Activated naive CD8-positive, alpha-beta T cell treated with anti-CD3 and anti-CD28 coated beads, Interleukin-2, amount 50 U/mL, for 24 hours (primary cell): ENCODE measurements at regions not wholly inside any gene's neighbourhood (a gene's known extent, or its start where the extent isn't known, plus 50 kb on each side); places are given as distances from the start of the nearest gene placed in this dataset.

Experiments
- ATAC-seq: fragments of 150-1000 bp; cut with Tn5 transposase; one replicate; pipeline ENCODE4 v1.10.0; 2021
- DNase-seq: peaks from one replicate; pipeline ENCODE4 v3.0.0; 2021
- H3K27ac Mint-ChIP-seq: one replicate; pipeline ENCODE4 v1.8.0; 2021; ENCODE audit warnings: mild to moderate bottlenecking, mixed read lengths
- H3K27me3 Mint-ChIP-seq: one replicate; pipeline ENCODE4 v1.8.0; 2021; ENCODE audit warnings: mixed read lengths
- H3K36me3 Mint-ChIP-seq: one replicate; pipeline ENCODE4 v1.8.0; 2021; ENCODE audit warnings: low read depth, mixed read lengths
- H3K4me1 Mint-ChIP-seq: one replicate; pipeline ENCODE4 v1.8.0; 2021; ENCODE audit warnings: mixed read lengths
- H3K4me3 Mint-ChIP-seq: one replicate; pipeline ENCODE4 v1.8.0; 2021; ENCODE audit warnings: mild to moderate bottlenecking, moderate library complexity, mixed read lengths
- H3K9me3 Mint-ChIP-seq: one replicate; pipeline ENCODE4 v1.8.0; 2021; ENCODE audit warnings: mixed read lengths

DNA sequence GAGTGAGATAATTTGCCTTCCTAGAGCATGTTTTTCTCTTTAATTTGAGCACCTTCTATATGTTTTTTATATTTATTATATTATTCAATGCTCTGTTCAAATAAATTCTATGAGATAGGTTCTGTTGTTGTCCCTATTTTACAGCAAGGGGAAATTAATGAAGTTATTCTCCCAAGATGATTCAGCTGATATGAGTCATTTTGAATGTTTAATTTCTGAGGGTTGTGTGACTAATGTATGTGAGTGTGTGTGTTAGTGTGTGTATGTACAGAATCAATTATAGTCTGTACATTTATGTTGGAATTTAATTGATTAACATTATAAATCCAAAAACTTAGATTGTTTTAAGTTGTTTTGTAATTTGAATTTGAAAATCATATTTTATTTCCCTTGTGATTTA lies 1536.7 kb upstream of the B3GALT2 start:
- ATAC-seq (no peak), DNase-seq (no peak)

DNA sequence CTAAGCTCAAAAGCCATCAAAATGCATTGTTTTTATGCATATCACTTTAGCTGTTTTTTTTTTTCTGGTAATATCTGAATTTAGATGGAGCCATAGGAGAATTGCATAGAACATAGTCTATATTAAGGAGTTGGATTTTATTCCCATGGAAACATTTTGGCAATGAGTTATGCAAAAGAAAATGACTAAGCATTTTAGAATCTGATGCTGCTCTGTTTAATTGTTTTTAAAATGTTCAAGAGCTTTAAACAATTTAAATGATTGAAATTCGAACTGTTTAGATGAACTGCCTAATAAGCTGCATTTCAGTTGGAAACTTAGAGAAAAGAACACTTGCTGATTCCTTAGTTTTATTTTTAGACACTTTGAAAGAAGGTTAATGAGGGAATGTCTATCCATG lies 1531.5 kb upstream of the B3GALT2 start:
- Mint-ChIP-seq H3K9me3 (no peaks in the 10 kb centered on the region), H3K4me1 (no peaks in the 10 kb centered on the region), H3K27me3 (no peaks in the 10 kb centered on the region), H3K4me3 (no peak overlapping the region), H3K27ac (no peak overlapping the region), H3K36me3 (no peaks in the 10 kb centered on the region)
- no peak for ATAC-seq
- no peak for DNase-seq

More for the DNA sequence above, 1536.7 kb upstream of the B3GALT2 start:
- Mint-ChIP-seq H3K4me1 (no peaks in the 10 kb centered on the region), H3K4me3 (no peak overlapping the region), H3K27ac (no peak overlapping the region), H3K9me3 (no peaks in the 10 kb centered on the region), H3K36me3 (no peaks in the 10 kb centered on the region), H3K27me3 (no peaks in the 10 kb centered on the region)

- Mint-ChIP-seq H3K4me3 (no peak overlapping the region), H3K9me3 (no peaks in the 10 kb centered on the region), H3K27ac (no peak overlapping the region), H3K4me1 (no peaks in the 10 kb centered on the region), H3K36me3 (no peaks in the 10 kb centered on the region), H3K27me3 (no peaks in the 10 kb centered on the region)
- DNase-seq (no peak), ATAC-seq (no peak)
These were observed 1530.9 kb upstream of the B3GALT2 start for GRCh38 chr1:194717334-194717733.

DNA sequence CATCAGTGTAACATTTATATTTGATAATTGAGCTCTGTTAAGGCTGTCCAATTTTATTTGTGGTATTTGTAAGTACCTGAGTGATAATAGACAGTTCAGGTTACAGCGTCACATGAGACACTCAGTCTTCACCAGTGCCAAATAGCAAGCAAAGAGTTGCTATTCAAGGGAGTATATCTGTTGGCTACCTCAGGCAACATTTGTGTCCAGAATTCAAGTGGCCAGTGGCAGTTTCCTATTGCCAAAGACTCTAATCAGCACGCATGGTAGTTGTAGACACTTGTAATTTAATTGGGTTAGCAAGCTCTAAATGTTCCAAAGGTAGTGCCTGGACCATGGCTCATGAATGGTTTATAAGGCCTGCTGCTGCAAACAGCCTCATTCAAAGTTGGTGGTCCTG lies 1524.3 kb upstream of the B3GALT2 start:
- Mint-ChIP-seq H3K27ac (no peak overlapping the region), H3K36me3 (no peaks in the 10 kb centered on the region), H3K9me3 (no peaks in the 10 kb centered on the region), H3K4me1 (no peaks in the 10 kb centered on the region), H3K4me3 (no peak overlapping the region), H3K27me3 (no peaks in the 10 kb centered on the region)
- ATAC-seq (no peak), DNase-seq (no peak)

GRCh38 chr1:194709439-194709838 lies 1523.0 kb upstream of the B3GALT2 start:
- DNase-seq (no peak), ATAC-seq (no peak)
- no peaks in the 10 kb centered on the region for H3K27me3 Mint-ChIP-seq
- H3K4me3 Mint-ChIP-seq = no peak overlapping the region
- no peaks in the 10 kb centered on the region for H3K9me3 Mint-ChIP-seq
- H3K36me3 Mint-ChIP-seq = no peaks in the 10 kb centered on the region
- H3K4me1 Mint-ChIP-seq = no peaks in the 10 kb centered on the region
- no peak overlapping the region for H3K27ac Mint-ChIP-seq

- Mint-ChIP-seq H3K27ac (no peak overlapping the region), H3K9me3 (no peaks in the 10 kb centered on the region), H3K4me3 (no peak overlapping the region), H3K27me3 (no peaks in the 10 kb centered on the region), H3K4me1 (no peaks in the 10 kb centered on the region), H3K36me3 (no peaks in the 10 kb centered on the region)
- ATAC-seq (no peak), DNase-seq (no peak)
These were observed 1520.7 kb upstream of the B3GALT2 start for GRCh38 chr1:194707074-194707473.

DNA sequence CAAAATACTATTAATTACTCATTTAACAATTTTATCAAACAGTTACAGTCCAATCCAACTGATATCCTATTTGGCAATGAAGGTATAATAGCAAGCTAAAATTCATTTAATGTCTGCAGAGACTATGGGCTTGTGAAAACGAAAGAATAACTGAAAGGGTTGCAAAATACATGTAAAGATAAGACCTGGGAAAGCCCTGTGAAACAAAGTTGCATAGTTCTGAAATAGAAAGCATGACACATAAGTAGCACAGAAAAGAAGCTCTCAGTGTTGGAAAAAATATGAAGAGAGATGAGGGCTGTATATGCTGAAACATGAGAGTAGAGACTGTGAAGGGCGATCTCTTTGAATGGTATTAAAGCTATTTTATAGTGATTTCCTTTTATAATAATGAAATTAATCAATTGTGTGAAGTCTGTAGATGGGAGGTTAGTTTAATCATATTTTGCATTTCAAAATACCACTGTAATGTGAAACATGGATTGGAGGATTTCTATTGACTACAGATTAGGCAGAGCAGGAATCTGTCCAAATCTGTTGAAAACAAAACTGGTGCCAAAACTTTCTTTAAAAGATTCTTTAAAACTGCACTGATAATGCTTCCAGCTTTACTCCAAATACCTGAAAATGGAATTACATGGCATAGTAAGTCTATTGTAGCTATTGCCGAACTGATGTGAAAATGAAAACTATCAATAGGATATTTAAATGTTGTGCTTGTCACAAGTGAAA lies 1518.9 kb upstream of the B3GALT2 start:
- no peak for ATAC-seq
- Mint-ChIP-seq H3K36me3 (no peaks in the 10 kb centered on the region), H3K4me1 (no peaks in the 10 kb centered on the region), H3K9me3 (no peaks in the 10 kb centered on the region), H3K27me3 (no peaks in the 10 kb centered on the region), H3K4me3 (no peak overlapping the region), H3K27ac (no peak overlapping the region)
- DNase-seq = no peak

- Mint-ChIP-seq H3K27me3 (no peaks in the 10 kb centered on the region), H3K9me3 (no peaks in the 10 kb centered on the region), H3K4me3 (no peak overlapping the region), H3K27ac (no peak overlapping the region), H3K36me3 (no peaks in the 10 kb centered on the region), H3K4me1 (no peaks in the 10 kb centered on the region)
- ATAC-seq (no peak), DNase-seq (no peak)
These were observed 1512.5 kb upstream of the B3GALT2 start for GRCh38 chr1:194698908-194699318.

- Mint-ChIP-seq H3K4me1 (no peaks in the 10 kb centered on the region), H3K4me3 (no peak overlapping the region), H3K27me3 (no peaks in the 10 kb centered on the region), H3K9me3 (no peaks in the 10 kb centered on the region), H3K27ac (no peak overlapping the region), H3K36me3 (no peaks in the 10 kb centered on the region)
- no peak for DNase-seq
- ATAC-seq = no peak
These were observed 1506.8 kb upstream of the B3GALT2 start for GRCh38 chr1:194693244-194693643.

DNA sequence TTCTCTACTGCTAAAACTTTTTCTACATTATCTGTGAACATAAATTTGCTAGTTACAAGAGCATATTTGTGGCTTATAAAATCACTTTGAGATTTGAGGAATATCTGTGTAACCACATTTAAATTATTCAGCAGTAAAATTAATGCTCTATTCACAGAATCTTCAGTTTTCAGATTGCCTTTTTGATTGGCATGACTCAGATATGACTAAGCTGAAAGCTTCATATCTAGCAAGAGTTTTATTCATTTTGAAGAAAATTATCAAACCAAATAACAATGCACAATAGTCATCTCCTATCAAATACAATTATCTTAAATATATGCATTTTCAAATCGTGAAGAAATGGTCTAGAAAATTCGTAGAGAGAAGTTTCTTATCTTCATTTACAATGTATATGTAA lies 1498.2 kb upstream of the B3GALT2 start:
- peaks cover 5% of the 10 kb centered on the region for H3K9me3 Mint-ChIP-seq
- H3K27me3 Mint-ChIP-seq = peaks cover 2% of the 10 kb centered on the region
- no peak overlapping the region for H3K4me3 Mint-ChIP-seq
- H3K36me3 Mint-ChIP-seq = no peaks in the 10 kb centered on the region
- no peak for ATAC-seq
- H3K4me1 Mint-ChIP-seq = no peaks in the 10 kb centered on the region
- no peak overlapping the region for H3K27ac Mint-ChIP-seq
- no peak for DNase-seq

DNA sequence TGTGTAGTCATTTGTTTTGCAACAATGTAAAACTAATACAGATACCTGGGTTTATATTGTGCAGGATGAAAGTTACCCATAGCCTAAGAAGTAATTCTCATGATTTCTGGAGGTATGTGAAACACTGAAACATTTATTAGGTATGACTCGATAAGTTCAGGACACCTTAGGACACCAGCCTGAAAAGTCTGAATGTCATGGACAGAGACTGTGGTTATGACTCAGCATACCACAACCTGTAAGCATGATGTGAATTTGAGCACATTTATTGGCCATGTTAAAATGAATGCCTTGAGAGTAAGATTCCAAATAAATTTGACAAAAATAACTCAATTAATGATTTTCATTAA lies 1471.7 kb upstream of the B3GALT2 start:
- DNase-seq (no peak), ATAC-seq (no peak)
- H3K27me3 Mint-ChIP-seq = peaks cover 2% of the 10 kb centered on the region
- H3K27ac Mint-ChIP-seq = no peak overlapping the region
- H3K9me3 Mint-ChIP-seq = no peaks in the 10 kb centered on the region
- no peaks in the 10 kb centered on the region for H3K4me1 Mint-ChIP-seq
- H3K36me3 Mint-ChIP-seq = no peaks in the 10 kb centered on the region
- H3K4me3 Mint-ChIP-seq = no peak overlapping the region

DNA sequence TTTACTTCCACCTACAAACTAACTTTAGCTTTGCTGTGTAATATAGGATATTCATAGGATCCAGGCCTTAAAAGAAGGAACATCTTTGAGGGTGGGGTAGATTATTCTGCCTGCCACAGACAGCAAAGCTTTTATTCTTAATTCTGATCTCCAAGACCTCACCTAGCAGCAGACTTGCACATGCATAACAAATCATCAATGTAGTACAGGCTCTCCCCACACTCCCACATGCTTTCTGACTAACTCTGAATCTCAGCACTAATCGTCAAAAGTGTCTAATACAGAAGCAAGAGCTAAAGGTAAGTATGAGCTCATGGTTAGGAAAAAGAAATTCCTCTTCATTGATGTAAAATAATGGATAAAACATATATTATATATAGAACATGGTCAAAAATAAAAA lies 1468.5 kb upstream of the B3GALT2 start:
- no peaks in the 10 kb centered on the region for H3K9me3 Mint-ChIP-seq
- no peak overlapping the region for H3K4me3 Mint-ChIP-seq
- no peaks in the 10 kb centered on the region for H3K4me1 Mint-ChIP-seq
- no peaks in the 10 kb centered on the region for H3K36me3 Mint-ChIP-seq
- H3K27ac Mint-ChIP-seq = no peak overlapping the region
- H3K27me3 Mint-ChIP-seq = peaks cover 2% of the 10 kb centered on the region
- no peak for DNase-seq
- no peak for ATAC-seq

GRCh38 chr1:194653385-194653784 lies 1467.0 kb upstream of the B3GALT2 start:
- DNase-seq = no peak
- Mint-ChIP-seq H3K4me3 (no peak overlapping the region), H3K27me3 (no peaks in the 10 kb centered on the region), H3K36me3 (no peaks in the 10 kb centered on the region), H3K27ac (no peak overlapping the region), H3K4me1 (no peaks in the 10 kb centered on the region), H3K9me3 (no peaks in the 10 kb centered on the region)
- ATAC-seq = no peak

GRCh38 chr1:194647118-194647517 lies 1460.7 kb upstream of the B3GALT2 start:
- no peak overlapping the region for H3K4me3 Mint-ChIP-seq
- DNase-seq (no peak), ATAC-seq (no peak)
- no peaks in the 10 kb centered on the region for H3K9me3 Mint-ChIP-seq
- no peaks in the 10 kb centered on the region for H3K27me3 Mint-ChIP-seq
- H3K36me3 Mint-ChIP-seq = no peaks in the 10 kb centered on the region
- no peaks in the 10 kb centered on the region for H3K4me1 Mint-ChIP-seq
- H3K27ac Mint-ChIP-seq = no peak overlapping the region

- H3K4me3 Mint-ChIP-seq = no peak overlapping the region
- H3K36me3 Mint-ChIP-seq = no peaks in the 10 kb centered on the region
- no peaks in the 10 kb centered on the region for H3K27me3 Mint-ChIP-seq
These were observed 1458.1 kb upstream of the B3GALT2 start for GRCh38 chr1:194644528-194644927.

DNA sequence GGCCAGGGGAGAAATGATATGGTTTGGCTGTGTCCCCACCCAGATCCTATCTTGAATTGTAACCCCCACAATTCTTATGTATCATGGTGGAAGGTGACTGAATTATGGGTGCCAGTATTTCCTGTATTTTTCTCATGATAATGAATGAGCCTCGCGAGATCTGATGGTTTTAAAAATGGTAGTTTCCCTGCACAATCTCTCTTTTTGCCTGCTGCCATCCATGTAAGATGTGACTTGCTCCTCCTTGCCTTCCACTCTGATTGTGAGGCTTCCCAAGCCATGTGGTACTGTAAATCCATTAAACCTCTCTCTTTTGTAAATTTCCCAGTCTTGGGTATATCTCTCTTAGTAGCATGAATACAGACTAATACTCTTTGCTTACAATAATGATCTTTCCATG lies 1453.9 kb upstream of the B3GALT2 start:
- DNase-seq (no peak), ATAC-seq (no peak)
- no peaks in the 10 kb centered on the region for H3K4me1 Mint-ChIP-seq
- no peak overlapping the region for H3K27ac Mint-ChIP-seq
- peaks cover 7% of the 10 kb centered on the region for H3K9me3 Mint-ChIP-seq
- no peaks in the 10 kb centered on the region for H3K27me3 Mint-ChIP-seq
- no peak overlapping the region for H3K4me3 Mint-ChIP-seq
- H3K36me3 Mint-ChIP-seq = no peaks in the 10 kb centered on the region

More at GRCh38 chr1:194644528-194644927, 1458.1 kb upstream of the B3GALT2 start:
- H3K9me3 Mint-ChIP-seq = peaks cover 7% of the 10 kb centered on the region
- no peak for DNase-seq
- no peaks in the 10 kb centered on the region for H3K4me1 Mint-ChIP-seq
- no peak for ATAC-seq
- H3K27ac Mint-ChIP-seq = no peak overlapping the region
